ENCODE measurements at regions not wholly inside any gene's neighbourhood (a gene's known extent, or its start where the extent isn't known, plus 50 kb on each side); places are given as distances from the start of the nearest gene placed in this dataset.

GRCh38 chrX:144918936-144919335 lies 328.4 kb upstream of the SPANXN1 start:
- Mint-ChIP-seq H3K36me3 (no peaks in the 10 kb centered on the region), H3K4me1 (no peaks in the 10 kb centered on the region), H3K9me3 (peaks cover 52% of the 10 kb centered on the region), H3K27ac (no peak overlapping the region), H3K27me3 (ENCODE audit: low read depth) (no peaks in the 10 kb centered on the region), H3K4me3 (no peak overlapping the region)
- no peak for DNase-seq (ENCODE audit: low spot score in 2 of 2, unreplicated experiment in 2 of 2)
- no peak for TF ChIP-seq CTCF (IDR thresholded peaks at IDR 0.05; ENCODE audit: unreplicated experiment)

- Mint-ChIP-seq H3K27ac (no peak overlapping the region), H3K9me3 (peaks cover 39% of the 10 kb centered on the region), H3K4me3 (no peak overlapping the region)
Measured at GRCh38 chrX:144946666-144947065, 300.6 kb upstream of the SPANXN1 start.

More at GRCh38 chrX:144946666-144947065, 300.6 kb upstream of the SPANXN1 start:
- TF ChIP-seq CTCF (IDR thresholded peaks at IDR 0.05; ENCODE audit: unreplicated experiment), result no peak
- no peaks in the 10 kb centered on the region for H3K4me1 Mint-ChIP-seq
- DNase-seq (ENCODE audit: low spot score in 2 of 2, unreplicated experiment in 2 of 2), result no peak
- H3K27me3 Mint-ChIP-seq (ENCODE audit: low read depth), result no peaks in the 10 kb centered on the region
- no peaks in the 10 kb centered on the region for H3K36me3 Mint-ChIP-seq

All from mesothelial cell of epicardium (in vitro differentiated cells).